Hematopoietic multipotent progenitor cell treated with erythropoietin and hydrocortisone succinate and interleukin-3 and kit ligand, for 15 days (in vitro differentiated cells): ENCODE measurements at regions not wholly inside any gene's neighbourhood (a gene's known extent, or its start where the extent isn't known, plus 50 kb on each side); places are given as distances from the start of the nearest gene placed in this dataset.
A peak's percentile ranks its signal among the peaks of the same experiment; 100 is the strongest.

ENCODE experiments used
- DNase-seq: peaks from one replicate; pipeline ENCODE4 v3.0.0-alpha.2; 2015; ENCODE audit warnings: low spot score

GRCh38 chr11:122523846-122524805, 131.4 kb upstream of the UBASH3B start:
- no peak for DNase-seq

GRCh38 chr11:122521626-122522025, 133.9 kb upstream of the UBASH3B start:
- no peak for DNase-seq

GRCh38 chr11:122517403-122518379, 137.8 kb upstream of the UBASH3B start:
- no peak for DNase-seq

GRCh38 chr11:122516686-122517085, 138.8 kb upstream of the UBASH3B start:
- no peak for DNase-seq

- DNase-seq, result no peak
Measured at GRCh38 chr11:122513997-122514396, 141.5 kb upstream of the UBASH3B start.

- no peak for DNase-seq
Measured at GRCh38 chr11:122513328-122513727, 142.2 kb upstream of the UBASH3B start.

GRCh38 chr11:122512688-122513087, 142.8 kb upstream of the UBASH3B start:
- no peak for DNase-seq

- DNase-seq, result no peak
Measured at GRCh38 chr11:122509899-122510298, 145.6 kb upstream of the UBASH3B start.

- DNase-seq, result no peak
Measured at GRCh38 chr11:122509091-122509490, 146.4 kb upstream of the UBASH3B start.

GRCh38 chr11:122505304-122506006, 150.1 kb upstream of the UBASH3B start:
- peak; percentile 15 for DNase-seq

GRCh38 chr11:122494221-122494620, 161.3 kb upstream of the UBASH3B start:
- DNase-seq, result no peak

- no peak for DNase-seq
Measured at GRCh38 chr11:122491509-122491908, 164.0 kb upstream of the UBASH3B start.

GRCh38 chr11:122488892-122489706, 166.4 kb upstream of the UBASH3B start:
- DNase-seq, result no peak

GRCh38 chr11:122487669-122488068, 167.9 kb upstream of the UBASH3B start:
- no peak for DNase-seq

- DNase-seq, result no peak
Measured at GRCh38 chr11:122486793-122487495, 168.6 kb upstream of the UBASH3B start.

GRCh38 chr11:122478986-122479385, 176.5 kb upstream of the UBASH3B start:
- no peak for DNase-seq

- no peak for DNase-seq
Measured at GRCh38 chr11:122468965-122469364, 186.6 kb upstream of the UBASH3B start.

GRCh38 chr11:122463530-122463929, 192.0 kb upstream of the UBASH3B start:
- DNase-seq, result no peak

- no peak for DNase-seq
Measured at GRCh38 chr11:122459064-122459463, 196.5 kb upstream of the UBASH3B start.

- DNase-seq, result no peak
Measured at GRCh38 chr11:122453586-122453985, 201.9 kb upstream of the UBASH3B start.
